Suppressor macrophage treated with lipopolysaccharide for 4 hours (primary cell): ENCODE measurements at regions not wholly inside any gene's neighbourhood (a gene's known extent, or its start where the extent isn't known, plus 50 kb on each side); places are given as distances from the start of the nearest gene placed in this dataset.
"Not testable (repeated sequence)": the region's sequence is repeated elsewhere in the genome, so short reads cannot be mapped to it uniquely, and the experiment has no call there.

Experiments
- DNase-seq: peaks from one replicate; pipeline ENCODE4 v3.0.0-alpha.2; 2020

DNA sequence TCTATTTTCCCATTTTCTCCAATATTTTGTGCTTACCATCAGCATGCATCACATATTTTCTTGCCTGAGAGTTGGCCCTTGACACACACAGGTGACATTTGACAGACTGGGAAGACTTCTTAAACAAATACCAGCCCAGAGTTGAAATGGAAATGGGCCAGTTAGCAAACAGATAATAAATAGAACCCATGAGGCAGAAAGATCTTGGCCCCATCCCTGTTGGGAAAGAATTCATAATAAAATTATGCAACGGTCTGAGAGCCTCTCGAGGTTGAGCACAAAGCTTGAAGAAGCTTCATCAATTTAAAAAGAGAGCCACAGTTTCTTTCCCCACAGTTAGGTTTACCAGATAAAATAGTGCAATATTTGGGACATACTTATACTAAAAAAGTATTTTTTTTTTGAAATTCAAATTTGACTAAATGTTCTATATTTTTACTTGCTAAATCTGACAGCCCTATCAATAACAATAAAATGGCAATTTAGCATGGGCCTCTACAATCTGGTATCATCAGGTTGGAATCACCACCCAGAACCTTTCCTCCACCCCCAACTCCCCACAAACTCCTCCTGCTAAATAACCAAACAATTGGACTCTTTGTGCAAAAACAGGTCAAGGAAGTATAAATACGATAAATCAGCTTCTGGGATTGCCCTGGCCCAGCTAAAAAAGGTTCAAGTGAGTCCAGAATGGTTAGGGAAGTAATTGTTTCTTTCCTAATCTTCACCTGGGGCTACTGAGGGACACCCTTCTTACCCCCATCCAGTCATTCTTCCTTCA lies 129.8 kb downstream of the CD164 start:
- DNase-seq = no peak

DNA sequence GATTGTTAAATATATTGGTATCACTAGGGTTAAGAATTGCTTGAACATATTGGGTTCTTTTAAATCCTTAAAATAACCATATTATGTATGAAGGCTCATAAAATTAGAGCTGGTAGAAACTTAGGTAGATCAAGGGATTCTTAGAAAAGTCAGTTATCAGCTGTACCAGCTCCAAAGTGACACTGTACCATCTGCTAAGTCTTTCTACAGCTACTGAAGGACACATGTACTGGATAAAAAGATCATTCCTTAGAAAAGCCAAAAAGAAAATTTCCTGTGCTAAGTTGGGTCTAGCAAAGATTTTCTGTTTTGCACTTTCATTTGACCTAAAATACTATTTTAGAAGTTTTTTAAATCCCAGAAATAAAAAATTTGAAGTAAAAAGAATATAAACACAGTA lies 130.4 kb downstream of the CD164 start:
- DNase-seq = no peak

GRCh38 chr6:109250544-109251156 lies 131.6 kb downstream of the CD164 start:
- not testable (repeated sequence) for DNase-seq

DNA sequence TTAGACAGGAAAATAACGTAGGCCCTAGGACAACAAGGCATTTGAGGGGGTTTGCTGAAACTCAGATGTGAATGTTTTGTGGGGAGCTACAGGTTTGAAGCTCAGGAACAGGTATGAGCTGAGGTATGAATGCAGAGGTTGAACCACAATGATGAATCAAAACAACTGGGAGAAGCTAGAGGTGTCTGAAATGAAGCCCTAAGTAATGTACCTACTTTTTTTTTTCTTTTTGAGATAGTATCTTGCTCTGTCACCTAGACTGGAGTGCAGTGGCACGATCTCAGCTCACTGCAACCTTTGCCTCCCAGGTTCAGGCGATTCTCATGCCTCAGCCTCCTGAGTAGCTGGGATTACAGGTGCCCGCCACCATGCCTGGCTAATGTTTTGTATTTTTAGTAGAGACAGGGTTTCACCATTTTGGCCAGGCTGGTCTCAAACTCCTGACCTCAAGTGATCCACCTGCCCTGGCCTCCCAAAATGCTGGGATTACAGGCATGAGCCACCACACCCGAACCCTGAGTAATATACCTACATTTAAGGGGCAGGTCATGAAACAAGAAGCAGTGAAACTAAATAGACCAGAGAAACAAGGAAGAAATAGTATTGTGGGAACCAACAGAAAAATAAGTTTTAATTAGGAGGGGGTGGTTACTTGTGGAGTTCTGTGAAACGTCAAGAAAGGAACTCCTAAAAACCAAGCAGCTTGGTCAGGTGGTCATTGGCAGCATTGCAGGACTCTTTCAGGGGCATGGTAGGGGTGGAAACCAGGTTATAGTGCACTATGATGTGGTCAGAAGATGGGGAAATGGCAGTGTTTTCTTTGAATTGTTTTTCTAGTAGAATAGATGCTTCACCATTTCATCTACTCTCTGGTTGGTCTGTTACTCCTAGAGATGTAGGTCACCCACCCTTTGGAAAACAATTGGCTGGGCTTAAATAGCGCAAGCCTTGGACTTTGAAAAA lies 138.1 kb downstream of the CD164 start:
- DNase-seq = no peak

GRCh38 chr6:109242925-109243324 lies 139.3 kb downstream of the CD164 start:
- no peak for DNase-seq

DNA sequence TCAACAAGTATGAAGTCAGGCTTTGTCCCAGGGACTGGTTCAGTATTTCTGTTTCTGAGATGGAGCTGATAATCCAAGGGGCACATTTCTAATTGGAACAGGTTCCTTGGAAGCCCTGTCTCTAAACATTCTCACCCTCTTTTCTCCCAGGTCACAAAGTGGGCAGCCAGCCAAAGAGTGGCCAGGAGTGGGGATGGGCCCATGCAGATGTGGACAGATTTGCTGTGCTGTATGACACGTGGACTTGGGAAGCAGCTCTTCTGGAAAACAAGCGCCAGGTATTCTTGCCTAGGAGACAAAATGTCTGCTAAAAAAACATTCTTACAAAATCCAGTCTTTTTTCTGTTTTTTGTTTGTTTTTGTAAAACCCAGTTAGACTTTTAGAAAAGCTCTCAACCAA lies 140.2 kb downstream of the CD164 start:
- no peak for DNase-seq

DNA sequence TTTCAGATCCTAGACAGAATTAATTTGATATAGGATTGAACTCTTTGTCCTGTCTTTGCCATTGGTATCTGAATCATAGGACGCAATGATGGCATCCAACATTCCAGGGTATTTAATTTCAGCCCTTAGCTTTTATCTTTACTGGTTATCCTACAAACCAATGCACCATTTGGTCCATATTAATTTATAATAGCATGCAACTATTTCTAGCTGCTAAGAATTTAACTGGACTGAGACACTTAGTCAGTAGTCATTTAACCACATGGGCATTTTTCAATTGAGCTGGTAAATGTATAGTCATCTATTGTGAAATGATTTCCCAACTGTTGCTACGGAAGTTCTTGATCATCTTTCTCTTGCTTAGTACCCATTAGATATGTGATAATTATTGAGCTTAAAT lies 141.1 kb downstream of the CD164 start:
- DNase-seq = peak; percentile 90

DNA sequence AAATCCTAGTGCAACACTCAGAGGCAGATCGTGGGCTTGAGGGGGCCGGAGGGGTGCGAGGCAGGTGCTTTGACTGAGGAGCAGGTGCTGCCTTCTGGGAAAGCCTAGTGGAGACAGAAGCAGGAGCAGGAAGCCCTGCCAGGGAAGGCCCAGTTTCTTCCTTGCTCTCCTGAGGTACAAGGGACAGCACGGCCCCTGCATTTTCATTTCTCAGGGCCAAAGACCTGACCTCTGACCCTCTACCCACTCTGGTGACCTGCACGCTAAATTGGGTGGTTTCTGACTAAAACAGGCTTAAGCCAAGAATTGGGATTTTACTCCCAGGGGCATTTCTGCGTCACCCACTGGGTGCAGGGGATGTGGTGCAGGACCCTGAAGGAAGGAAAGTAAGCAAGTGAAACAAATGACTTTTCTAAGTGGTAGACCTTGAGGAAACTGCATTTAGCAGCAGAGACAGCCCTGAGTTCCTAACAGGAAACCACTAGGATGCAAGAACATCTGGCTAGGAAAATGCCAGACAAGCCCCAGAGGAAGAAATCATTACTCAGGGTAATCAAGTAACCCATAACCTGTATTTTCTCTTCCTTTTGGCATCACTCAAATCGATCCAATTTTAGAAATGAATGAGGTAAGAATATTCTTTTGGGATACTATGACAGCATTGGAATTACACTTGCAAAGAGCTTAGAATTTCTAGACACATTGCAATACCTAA lies 141.7 kb downstream of the CD164 start:
- peak; percentile 25 for DNase-seq

GRCh38 chr6:109239651-109240321 lies 142.5 kb downstream of the CD164 start:
- peak; percentile 38 for DNase-seq

- peak; percentile 66 for DNase-seq
Measured at GRCh38 chr6:109239160-109239559, 143.1 kb downstream of the CD164 start.

DNA sequence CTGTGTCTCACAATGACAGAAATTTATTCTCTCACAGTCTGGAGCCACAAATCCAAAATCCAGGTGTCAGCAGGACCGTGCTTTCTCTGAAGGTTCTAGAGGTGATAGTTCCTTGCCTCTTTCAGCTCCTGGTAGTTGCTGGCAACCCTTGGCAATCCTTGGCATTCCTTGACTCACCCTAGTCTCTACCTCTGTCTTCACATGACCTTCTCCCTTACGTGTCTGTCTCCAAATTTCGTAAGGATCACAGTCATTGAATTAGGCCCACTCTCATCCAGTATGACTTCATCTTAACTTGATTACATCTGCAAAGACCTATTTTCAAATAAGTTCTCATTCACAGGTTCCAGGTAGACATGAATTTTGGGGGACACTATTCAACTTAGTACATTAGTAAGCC lies 143.1 kb downstream of the CEP57L1 start:
- peak; percentile 65 for DNase-seq

DNA sequence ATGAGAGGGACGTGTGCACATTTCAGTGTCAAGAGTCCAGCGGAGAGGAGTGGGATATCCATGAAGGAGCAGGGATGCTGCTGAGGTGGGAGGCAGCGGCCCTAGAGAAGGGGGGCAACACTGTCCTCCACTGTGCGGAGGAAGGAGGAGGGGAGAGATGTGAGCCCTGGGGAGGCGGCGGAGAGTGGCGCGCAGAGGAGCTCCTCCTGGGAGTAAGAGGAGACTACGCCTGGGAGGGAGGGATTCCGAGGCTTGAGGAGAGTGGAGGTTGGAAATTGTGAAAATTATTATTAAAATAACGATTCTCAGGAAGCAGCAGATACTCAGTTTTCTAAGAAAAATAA lies 142.7 kb downstream of the CEP57L1 start:
- DNase-seq = no peak

GRCh38 chr6:109237077-109237985 lies 142.0 kb downstream of the CEP57L1 start:
- DNase-seq = peak; percentile 84

DNA sequence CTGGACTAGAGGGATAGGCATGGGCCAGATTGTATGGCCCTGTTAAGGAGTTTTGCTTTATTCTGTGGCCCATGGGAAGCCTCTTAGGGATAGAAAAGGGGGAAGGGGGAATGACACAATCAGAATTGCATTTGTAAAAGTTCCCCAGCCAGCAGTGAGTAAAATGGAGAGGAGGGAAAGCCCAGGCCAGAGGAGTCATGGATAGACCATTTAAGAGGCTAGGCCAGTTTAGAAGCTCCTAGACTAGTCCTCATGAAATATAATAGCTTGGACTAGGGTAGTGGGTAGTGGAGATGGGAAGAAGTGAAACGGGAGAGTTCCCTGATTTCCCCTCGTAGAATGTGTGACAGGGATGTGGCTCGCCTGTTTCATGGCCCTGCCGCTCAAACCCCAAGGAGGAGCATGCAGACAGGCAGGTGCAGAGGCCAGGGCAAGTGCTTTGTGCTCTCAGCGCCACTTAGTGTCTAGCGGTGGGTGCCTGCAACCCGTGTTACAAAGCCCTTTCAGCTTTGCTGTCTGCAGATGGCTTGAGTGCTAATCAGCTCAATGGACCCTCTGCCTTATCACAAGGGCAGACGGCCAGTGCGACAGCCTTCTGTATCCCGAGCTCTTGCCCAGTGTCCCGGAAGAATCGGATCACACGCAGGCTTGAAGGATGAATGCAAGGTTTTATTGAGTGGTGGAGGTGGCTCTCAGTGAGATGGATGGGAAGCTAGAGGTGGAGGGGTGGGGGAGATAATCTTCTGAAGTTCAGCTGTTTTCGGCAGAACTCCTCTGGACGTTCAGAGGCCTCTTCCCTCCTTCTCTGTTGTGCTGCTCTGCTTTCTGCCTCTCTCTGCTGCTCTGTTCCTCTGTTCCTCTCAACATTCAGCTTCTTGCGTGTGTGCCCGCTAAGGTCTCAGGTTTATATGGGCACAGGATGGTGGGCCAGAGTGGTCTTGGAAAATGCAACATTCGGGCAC lies 141.1 kb downstream of the CEP57L1 start:
- peak; percentile 79 for DNase-seq

DNA sequence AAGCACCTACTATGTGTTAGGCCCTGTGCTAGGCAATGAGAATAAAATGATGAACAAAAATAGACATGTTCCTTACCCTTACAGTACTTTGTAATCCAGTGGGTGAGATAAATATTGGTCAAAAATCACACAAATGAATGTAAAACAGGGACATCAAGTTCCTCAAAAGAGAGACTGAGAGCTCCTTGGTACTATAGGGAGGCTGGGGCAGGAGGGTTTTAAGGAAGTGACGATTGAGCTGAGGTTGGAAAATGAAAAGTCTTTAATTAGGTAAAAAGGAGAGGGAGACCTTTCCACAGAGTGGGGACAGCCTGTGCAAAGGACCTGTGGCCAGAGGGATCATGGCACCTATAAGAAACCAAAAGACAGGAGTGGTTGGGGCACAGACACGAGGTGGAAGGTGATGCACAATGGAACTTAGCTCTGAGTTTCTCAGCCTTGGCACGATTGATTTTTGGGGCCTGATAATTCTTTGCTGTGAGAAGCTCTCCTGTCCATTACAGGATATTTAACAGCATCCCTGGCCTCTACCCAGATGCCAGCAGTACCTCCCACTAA lies 140.3 kb downstream of the CEP57L1 start:
- DNase-seq = peak; percentile 51

DNA sequence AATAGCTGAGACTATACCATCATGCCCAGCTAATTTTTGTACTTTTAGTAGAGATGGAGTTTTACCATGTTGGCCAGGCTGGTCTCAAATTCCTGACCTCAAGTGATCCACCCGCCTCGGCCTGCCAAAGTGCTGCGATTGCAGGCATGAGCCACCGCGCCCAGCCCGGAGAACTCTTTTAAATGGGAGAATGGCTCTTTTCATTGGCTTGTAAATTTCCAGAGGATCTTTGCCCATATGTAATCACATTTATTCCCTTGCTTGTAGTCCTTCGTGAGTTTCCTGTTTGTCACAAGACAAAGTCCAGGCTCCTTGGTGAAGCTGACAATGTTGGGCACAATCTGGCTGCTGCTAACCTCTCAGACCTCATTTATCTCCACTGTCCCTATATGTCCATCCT lies 135.1 kb downstream of the CEP57L1 start:
- no peak for DNase-seq

- DNase-seq = no peak
Measured at GRCh38 chr6:109229536-109229935, 134.2 kb downstream of the CEP57L1 start.

DNA sequence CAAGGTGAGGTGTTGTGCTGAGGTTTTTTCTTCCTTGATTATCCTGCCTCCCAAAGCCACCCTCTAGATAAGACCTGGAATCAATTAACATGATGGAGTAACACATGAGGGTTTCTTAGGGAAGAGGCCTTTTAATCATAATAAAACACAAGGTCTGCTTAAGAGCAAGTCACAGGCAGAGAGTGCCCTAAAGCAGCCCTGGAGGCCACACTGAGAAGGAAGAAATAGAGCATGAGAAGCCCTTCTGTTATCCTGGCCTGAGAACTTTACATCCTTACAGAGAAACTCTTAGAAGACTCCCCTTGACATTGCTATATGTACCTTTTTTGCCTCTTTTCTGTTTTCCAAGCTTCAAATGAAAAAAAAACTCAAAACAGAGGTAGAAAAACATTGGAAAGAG lies 132.3 kb downstream of the CEP57L1 start:
- no peak for DNase-seq

- no peak for DNase-seq
Measured at GRCh38 chr6:109226353-109226752, 131.0 kb downstream of the CEP57L1 start.

DNA sequence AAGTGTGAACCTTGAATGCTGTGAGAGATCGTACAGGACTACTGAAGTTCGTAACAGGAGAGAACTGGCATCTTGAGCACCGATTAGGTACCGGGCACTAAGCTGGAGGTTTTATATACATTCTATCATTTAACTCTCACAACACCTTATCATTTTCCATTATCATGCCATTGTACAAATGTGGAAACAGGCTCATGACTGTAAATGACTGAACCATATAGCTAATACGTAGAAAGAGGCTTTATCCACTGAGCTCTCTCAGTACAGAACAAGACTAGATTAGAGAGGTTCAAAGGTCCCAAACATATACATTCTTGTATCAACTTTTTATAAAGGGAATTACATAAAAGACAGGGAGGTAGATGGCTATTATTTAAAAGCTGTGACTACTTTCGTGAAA lies 130.6 kb downstream of the CEP57L1 start:
- no peak for DNase-seq
